K562 (cell line): ENCODE measurements at regions not wholly inside any gene's neighbourhood (a gene's known extent, or its start where the extent isn't known, plus 50 kb on each side); places are given as distances from the start of the nearest gene placed in this dataset.

Source experiments
- ATAC-seq: fragments of 200-7000 bp; cut with Tn5 transposase; 3 replicates; pipeline ENCODE4 v1.9.1; 2020; ENCODE audit warnings: moderate library complexity
- BruUV-seq: library from RNA; stranded (reverse); fragments of 400-500 nt; replicated peaks from 2 replicates; lab custom pipeline; 2021; lab: Mats Ljungman, UMichigan
- CTCF ChIA-PET: fragments of 300-600 bp; formaldehyde crosslinking; extraction: SDS; loops from one replicate; lab custom pipeline; 2021; ENCODE audit warnings: low intra/inter-chr PET ratio; lab: Yijun Ruan, JAX
- POLR2A ChIA-PET: fragments of 300-600, 350-650 bp; sonication (Branson Sonifier 250); formaldehyde crosslinking; extraction: SDS; loops from one replicate; lab custom pipeline; 2021; ENCODE audit warnings: antibody characterized with exemption, inconsistent platforms; lab: Yijun Ruan, JAX
- DNase-seq, 4 experiments: peaks; one replicate each; pipeline versions ENCODE4 v3.0.0 to v3.0.0-alpha.2; 2011 to 2018; ENCODE audit warnings: low spot score in 3 of 4, mixed read lengths in 3 of 4; ENCODE audit errors: extremely low read depth in 1 of 4
- FAIRE-seq: peaks from 2 replicates; lab custom pipeline; 2011; peaks lifted over from hg19 to GRCh38; lab: Jason Lieb, UNC
- H2AFZ ChIP-seq: 2 replicates; pipeline ENCODE4 v1.6.0; 2011; ENCODE audit warnings: low read depth, low read length, control low read depth, inconsistent platforms
- H3K27ac ChIP-seq: fragments of 200-600 bp; 3 replicates; pipeline ENCODE4 v1.8.0; 2011; ENCODE audit warnings: low read depth, mild to moderate bottlenecking, control low read depth, inconsistent platforms, low read length, moderate library complexity, mixed read lengths; ENCODE audit errors: extremely low read depth
- H3K27me3 ChIP-seq, 2 experiments: fragments of 300-600 bp in 1 of 2; 2 replicates in 1 of 2; 3 replicates in 1 of 2; pipeline versions ENCODE4 v1.6.0 to v1.8.0; 2011; ENCODE audit warnings: inconsistent platforms in 2 of 2, low read length in 2 of 2, mild to moderate bottlenecking in 1 of 2, mixed read lengths in 1 of 2, moderate library complexity in 1 of 2; ENCODE audit not compliant: control insufficient read depth in 2 of 2, insufficient read depth in 2 of 2
- H3K36me3 ChIP-seq: fragments of 300-600 bp; 3 replicates; pipeline ENCODE4 v1.8.0; 2011; ENCODE audit warnings: mild to moderate bottlenecking, low read length, inconsistent platforms; ENCODE audit not compliant: control insufficient read depth, insufficient read depth
- H3K4me1 ChIP-seq, 2 experiments: fragments of 200-600 bp in 1 of 2; replicated peaks in 1 of 2; 2 replicates in 1 of 2; 3 replicates in 1 of 2; pipeline versions ENCODE4 v1.5.1 to v1.8.0; 2011; ENCODE audit warnings: inconsistent platforms in 2 of 2, low read length in 2 of 2, mild to moderate bottlenecking in 1 of 2, mixed read lengths in 1 of 2, moderate library complexity in 1 of 2; ENCODE audit not compliant: control insufficient read depth in 2 of 2, insufficient read depth in 2 of 2
- H3K4me2 ChIP-seq: 2 replicates; pipeline ENCODE4 v1.6.1; 2011; ENCODE audit warnings: low read length, control low read depth, inconsistent platforms, mixed read lengths; ENCODE audit not compliant: insufficient read depth
- H3K4me3 ChIP-seq: fragments of 200-600 bp; sonication (generic), shearing (Covaris generic); 2 replicates; pipeline ENCODE4 v1.5.1; 2016; ENCODE audit warnings: control low read depth, inconsistent platforms
- H3K79me2 ChIP-seq: fragments of 200-600 bp; 3 replicates; pipeline ENCODE4 v1.8.0; 2011; ENCODE audit warnings: low read length, inconsistent platforms; ENCODE audit not compliant: control insufficient read depth, insufficient read depth
- H3K9ac ChIP-seq, 2 experiments: 2 replicates each; pipeline versions ENCODE4 v1.6.0 to v1.6.1; 2011; ENCODE audit warnings: low read depth in 2 of 2, low read length in 2 of 2, control low read depth in 1 of 2, inconsistent platforms in 1 of 2, mild to moderate bottlenecking in 1 of 2, mixed read lengths in 1 of 2; ENCODE audit not compliant: insufficient read depth in 1 of 2
- H3K9me1 ChIP-seq: one replicate; pipeline ENCODE4 v1.6.0; 2011; ENCODE audit warnings: inconsistent platforms, mild to moderate bottlenecking, low read length, moderate library complexity; ENCODE audit not compliant: control insufficient read depth, insufficient read depth
- H3K9me3 ChIP-seq: replicated peaks from 2 replicates; pipeline ENCODE4 v1.5.1; 2011; ENCODE audit warnings: low read depth, low read length, inconsistent platforms; ENCODE audit not compliant: control insufficient read depth, insufficient read depth
- H4K20me1 ChIP-seq: replicated peaks from 2 replicates; pipeline ENCODE4 v1.6.1; 2011; ENCODE audit warnings: low read length, inconsistent platforms, mixed read lengths; ENCODE audit not compliant: control insufficient read depth, insufficient read depth
- CEBPB ChIP-seq: fragments of 450-650 bp; IDR thresholded peaks from 2 replicates; pipeline ENCODE4 v1.6.1; 2016; ENCODE audit warnings: missing genetic modification characterization, missing compliant biosample characterization
- HDAC6 ChIP-seq: IDR thresholded peaks from 2 replicates; pipeline ENCODE4 v1.6.1; 2012; ENCODE audit warnings: low read depth, mild to moderate bottlenecking, control low read depth, inconsistent platforms, low read length, moderate library complexity
- SREBF2 ChIP-seq: sonication (generic); formaldehyde crosslinking; IDR thresholded peaks from 2 replicates; pipeline ENCODE4 v1.4.0; 2020; ENCODE audit warnings: mild to moderate bottlenecking, missing genetic modification reagents
- ZNF561 ChIP-seq: fragments of 450-650 bp; formaldehyde crosslinking; conservative IDR thresholded peaks from 2 replicates; pipeline ENCODE4 v1.4.0; 2020; ENCODE audit warnings: mild to moderate bottlenecking, moderate library complexity
- ZNF583 ChIP-seq: fragments of 250-450 bp; sonication (Bioruptor Pico); IDR thresholded peaks from 2 replicates; pipeline ENCODE4 v1.4.0; 2020
- ZSCAN29 ChIP-seq: fragments of 450-650 bp; IDR thresholded peaks from 2 replicates; pipeline ENCODE4 v1.6.1; 2017
- WGBS: fragments of 100-300 bp; shearing (Covaris generic); methylation state at CpG from one replicate; pipeline ENCODE4 v1.1.6; 2016; ENCODE audit warnings: low coverage, mixed read lengths; ENCODE audit not compliant: insufficient coverage; ENCODE audit errors: missing lambda C conversion rate; 5-methylcytosine and 5-hydroxymethylcytosine counted together
- in situ Hi-C: fragments of 300-500 bp; cut with MboI; formaldehyde crosslinking; loops from 4 replicates; pipeline ENCODE4 v1.15.0; 2018; ENCODE audit warnings: inconsistent platforms, mixed read lengths
- intact Hi-C: fragments of 100-400 bp; cut with micrococcal nuclease; formaldehyde crosslinking; loops from 2 replicates; pipeline ENCODE4 v1.14.2; 2022
- TF ChIP-seq, protein P1 (sequence below): IDR thresholded peaks from 2 replicates; pipeline ENCODE4 v1.6.1; 2014; ENCODE audit warnings: antibody characterized with exemption
- TF ChIP-seq, protein P2 (sequence below): sonication (generic); formaldehyde crosslinking; IDR thresholded peaks from 2 replicates; pipeline ENCODE4 v1.8.1; 2022; ENCODE audit warnings: missing genetic modification reagents
- TF ChIP-seq, protein P3 (sequence below): fragments of 250-450 bp; sonication (Bioruptor Pico); IDR thresholded peaks from 2 replicates; pipeline ENCODE4 v1.4.0; 2020; ENCODE audit warnings: borderline replicate concordance

DNA sequence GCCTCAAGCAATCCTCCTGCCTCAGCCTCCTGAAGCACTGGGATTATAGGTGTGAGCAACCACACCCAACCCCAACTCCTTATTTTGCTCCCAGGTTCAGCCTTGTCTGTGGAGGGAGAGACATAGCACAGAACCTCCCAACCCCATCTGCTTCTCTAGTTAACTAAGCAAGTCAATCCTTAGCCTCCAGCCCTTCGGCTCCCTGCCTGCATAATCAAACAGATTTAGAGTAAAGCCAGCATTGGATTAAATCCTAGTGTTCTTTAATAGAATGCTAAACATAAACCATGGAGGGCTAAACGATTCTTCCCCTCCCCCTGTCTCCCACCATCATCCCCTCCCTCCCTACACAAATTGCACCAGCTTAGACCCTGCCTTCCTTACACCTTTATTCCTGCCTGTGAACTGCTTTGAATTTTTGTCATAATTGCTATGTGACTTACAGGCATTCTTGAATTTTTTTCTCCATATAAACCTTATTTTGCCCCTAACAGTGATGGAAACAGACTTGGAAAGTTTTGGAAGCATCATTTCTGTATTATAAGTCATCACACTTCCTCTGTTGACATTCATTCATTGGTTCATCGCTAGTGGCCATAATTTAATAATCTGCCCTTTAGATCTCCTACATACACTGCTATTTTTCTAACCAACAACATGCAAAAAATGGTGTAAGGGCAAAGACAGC is 72.6 kb upstream of the TOMM7 start:
- no peaks in the 10 kb centered on the region for H3K27me3 ChIP-seq
- no peaks in the 10 kb centered on the region for H3K9me1 ChIP-seq
- POLR2A ChIA-PET, result interaction anchor here (1.3 kb wide), 1 partner anchor 17 kb away, joined by 3 read pairs; no protein-coding TSS in a partner anchor

DNA sequence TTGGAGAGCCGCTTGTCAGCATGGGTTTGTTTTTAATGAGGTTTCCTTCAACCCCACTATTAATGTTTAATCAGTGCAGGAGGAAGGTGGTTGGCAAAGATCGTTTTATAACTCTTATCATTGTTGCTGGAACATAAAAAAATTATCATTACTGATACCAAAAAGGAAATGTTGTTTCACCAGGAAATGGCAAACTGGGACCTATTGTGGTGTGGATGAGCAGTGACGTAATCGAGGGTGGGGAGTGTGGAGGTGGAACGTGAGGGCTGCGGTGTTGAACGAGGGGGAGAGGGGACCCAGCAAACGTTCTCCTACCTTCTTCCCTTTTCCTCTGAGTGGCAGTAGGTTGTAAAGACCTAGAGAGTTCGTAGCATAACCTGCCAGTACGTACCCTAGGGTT is 71.9 kb upstream of the TOMM7 start:
- no peaks in the 10 kb centered on the region for H3K9me3 ChIP-seq
- WGBS, result 15% methylated on average over 9 of the region's 10 CpGs
- ChIA-PET CTCF (no interaction called here), POLR2A (no interaction called here)
- no peaks in the 10 kb centered on the region for H3K36me3 ChIP-seq
- no peak for FAIRE-seq
- no peak overlapping the region for H3K4me3 ChIP-seq
- no peaks in the 10 kb centered on the region for H3K9me1 ChIP-seq
- peak overlapping the region; percentile 66 for H2AFZ ChIP-seq
- in situ Hi-C loops, result no loop called here
- H3K4me1 ChIP-seq, result 0 out of 5 replicates have a peak, but pooled peaks cover 0 to 4% of the 10 kb centered on the region in 2 experiments
- H3K4me2 ChIP-seq, result peak overlapping the region; percentile 46; the same call in 1 of the 2 replicates
- H3K27me3 ChIP-seq, result 0 out of 5 replicates have a peak, but pooled peaks cover 0 to 3% of the 10 kb centered on the region in 2 experiments
- H3K27ac ChIP-seq, result no peak overlapping the region; the same call in 2 of the 3 replicates
- no peak for ATAC-seq
- no peaks in the 10 kb centered on the region for H4K20me1 ChIP-seq
- H3K79me2 ChIP-seq, result no peaks in the 10 kb centered on the region
- BruUV-seq, result no TSS peak
- no peak for DNase-seq
- intact Hi-C loops, result no loop called here
- no peak overlapping the region; a peak in 1 of 4 replicates for H3K9ac ChIP-seq
- TF ChIP-seq, protein P1, sequence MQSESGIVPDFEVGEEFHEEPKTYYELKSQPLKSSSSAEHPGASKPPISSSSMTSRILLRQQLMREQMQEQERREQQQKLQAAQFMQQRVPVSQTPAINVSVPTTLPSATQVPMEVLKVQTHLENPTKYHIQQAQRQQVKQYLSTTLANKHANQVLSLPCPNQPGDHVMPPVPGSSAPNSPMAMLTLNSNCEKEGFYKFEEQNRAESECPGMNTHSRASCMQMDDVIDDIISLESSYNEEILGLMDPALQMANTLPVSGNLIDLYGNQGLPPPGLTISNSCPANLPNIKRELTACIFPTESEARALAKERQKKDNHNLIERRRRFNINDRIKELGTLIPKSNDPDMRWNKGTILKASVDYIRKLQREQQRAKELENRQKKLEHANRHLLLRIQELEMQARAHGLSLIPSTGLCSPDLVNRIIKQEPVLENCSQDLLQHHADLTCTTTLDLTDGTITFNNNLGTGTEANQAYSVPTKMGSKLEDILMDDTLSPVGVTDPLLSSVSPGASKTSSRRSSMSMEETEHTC, result no peak
- TF ChIP-seq, protein P2, sequence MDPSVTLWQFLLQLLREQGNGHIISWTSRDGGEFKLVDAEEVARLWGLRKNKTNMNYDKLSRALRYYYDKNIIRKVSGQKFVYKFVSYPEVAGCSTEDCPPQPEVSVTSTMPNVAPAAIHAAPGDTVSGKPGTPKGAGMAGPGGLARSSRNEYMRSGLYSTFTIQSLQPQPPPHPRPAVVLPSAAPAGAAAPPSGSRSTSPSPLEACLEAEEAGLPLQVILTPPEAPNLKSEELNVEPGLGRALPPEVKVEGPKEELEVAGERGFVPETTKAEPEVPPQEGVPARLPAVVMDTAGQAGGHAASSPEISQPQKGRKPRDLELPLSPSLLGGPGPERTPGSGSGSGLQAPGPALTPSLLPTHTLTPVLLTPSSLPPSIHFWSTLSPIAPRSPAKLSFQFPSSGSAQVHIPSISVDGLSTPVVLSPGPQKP (CRISPR knock-in tag), result no peak
- TF ChIP-seq, protein P3, sequence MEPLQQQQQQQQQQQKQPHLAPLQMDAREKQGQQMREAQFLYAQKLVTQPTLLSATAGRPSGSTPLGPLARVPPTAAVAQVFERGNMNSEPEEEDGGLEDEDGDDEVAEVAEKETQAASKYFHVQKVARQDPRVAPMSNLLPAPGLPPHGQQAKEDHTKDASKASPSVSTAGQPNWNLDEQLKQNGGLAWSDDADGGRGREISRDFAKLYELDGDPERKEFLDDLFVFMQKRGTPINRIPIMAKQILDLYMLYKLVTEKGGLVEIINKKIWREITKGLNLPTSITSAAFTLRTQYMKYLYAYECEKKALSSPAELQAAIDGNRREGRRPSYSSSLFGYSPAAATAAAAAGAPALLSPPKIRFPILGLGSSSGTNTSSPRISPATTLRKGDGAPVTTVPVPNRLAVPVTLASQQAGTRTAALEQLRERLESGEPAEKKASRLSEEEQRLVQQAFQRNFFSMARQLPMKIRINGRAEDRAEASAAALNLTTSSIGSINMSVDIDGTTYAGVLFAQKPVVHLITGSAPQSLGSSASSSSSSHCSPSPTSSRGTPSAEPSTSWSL (CRISPR knock-in tag), result no peak
- no peak for TF ChIP-seq ZNF561
- no peak for TF ChIP-seq CEBPB
- TF ChIP-seq HDAC6, result no peak

More for the DNA sequence above, 72.6 kb upstream of the TOMM7 start:
- Histone ChIP-seq H3K4me2 (no peak overlapping the region), H2AFZ (no peak overlapping the region), H3K4me1 (0 out of 5 replicates have a peak, but pooled peaks cover 0 to 4% of the 10 kb centered on the region in 2 experiments), H3K4me3 (no peak overlapping the region), H4K20me1 (no peaks in the 10 kb centered on the region), H3K79me2 (no peaks in the 10 kb centered on the region), H3K27ac (no peak overlapping the region), H3K9ac (no peak overlapping the region), H3K9me3 (no peaks in the 10 kb centered on the region), H3K36me3 (no peaks in the 10 kb centered on the region)
- no TSS peak for BruUV-seq
- no peak for ATAC-seq
- TF ChIP-seq ZNF583, result no peak
- TF ChIP-seq ZSCAN29, result no peak
- no peak for TF ChIP-seq SREBF2 (CRISPR knock-in tag)
- in situ Hi-C loops, result no loop called here
- CTCF ChIA-PET, result no interaction called here
- DNase-seq, result no peak
- 14% methylated on average over 3 of the region's 3 CpGs for WGBS
- intact Hi-C loops, result no loop called here
- no peak for FAIRE-seq
